ENCODE measurements at regions not wholly inside any gene's neighbourhood (a gene's known extent, or its start where the extent isn't known, plus 50 kb on each side); places are given as distances from the start of the nearest gene placed in this dataset.

GRCh38 chr6:137645850-137646249 is 151.7 kb upstream of the OLIG3 start:
- no peaks in the 10 kb centered on the region for H3K9me3 ChIP-seq (ENCODE audit: control insufficient read depth in 2 of 3, insufficient read depth in 1 of 3, low read length in 3 of 3)
- FAIRE-seq (no peak), DNase-seq (no peak)
- intact Hi-C loops (cut with DNase I) = no loop called here
- no peaks in the 10 kb centered on the region for H3K4me1 ChIP-seq (ENCODE audit: control insufficient read depth in 2 of 3, insufficient read depth in 2 of 3, low read depth in 1 of 3, low read length in 3 of 3)
- no peaks in the 10 kb centered on the region for H3K36me3 ChIP-seq (ENCODE audit: control insufficient read depth in 2 of 3, insufficient read depth in 3 of 3, low read length in 3 of 3)
- H3K4me3 ChIP-seq (ENCODE audit: low read length in 3 of 3) = no peak overlapping the region
- H3K27ac ChIP-seq (ENCODE audit: low read depth in 2 of 2, low read length in 2 of 2) = no peak overlapping the region
- TF ChIP-seq CTCF (IDR thresholded peaks at IDR 0.05; ENCODE audit: borderline replicate concordance, extremely low read depth, insufficient read depth) = no peak
- no peaks in the 10 kb centered on the region for H3K27me3 ChIP-seq (ENCODE audit: control insufficient read depth, insufficient read depth, low read length)
- no peak overlapping the region for H3K9ac ChIP-seq (ENCODE audit: low read length in 3 of 3)

- Histone ChIP-seq H3K36me3 (ENCODE audit: control insufficient read depth in 2 of 3, insufficient read depth in 3 of 3, low read length in 3 of 3) (no peaks in the 10 kb centered on the region), H3K4me1 (ENCODE audit: control insufficient read depth in 2 of 3, insufficient read depth in 2 of 3, low read depth in 1 of 3, low read length in 3 of 3) (no peaks in the 10 kb centered on the region), H3K27ac (ENCODE audit: low read depth in 2 of 2, low read length in 2 of 2) (no peak overlapping the region), H3K4me3 (ENCODE audit: low read length in 3 of 3) (no peak overlapping the region), H3K9me3 (ENCODE audit: control insufficient read depth in 2 of 3, insufficient read depth in 1 of 3, low read length in 3 of 3) (no peaks in the 10 kb centered on the region), H3K27me3 (ENCODE audit: control insufficient read depth, insufficient read depth, low read length) (no peaks in the 10 kb centered on the region), H3K9ac (ENCODE audit: low read length in 3 of 3) (no peak overlapping the region)
- no peak for TF ChIP-seq CTCF (IDR thresholded peaks at IDR 0.05; ENCODE audit: borderline replicate concordance, extremely low read depth, insufficient read depth)
- DNase-seq (no peak), FAIRE-seq (no peak)
- intact Hi-C loops (cut with DNase I) = no loop called here
Observed at GRCh38 chr6:137646484-137646883, 152.3 kb upstream of the OLIG3 start.

- Histone ChIP-seq H3K9me3 (ENCODE audit: control insufficient read depth in 2 of 3, insufficient read depth in 1 of 3, low read length in 3 of 3) (peaks cover 0 to 3% (median 0%) of the 10 kb centered on the region in 3 donors), H3K4me1 (ENCODE audit: control insufficient read depth in 2 of 3, insufficient read depth in 2 of 3, low read depth in 1 of 3, low read length in 3 of 3) (no peaks in the 10 kb centered on the region), H3K9ac (ENCODE audit: low read length in 3 of 3) (no peak overlapping the region), H3K36me3 (ENCODE audit: control insufficient read depth in 2 of 3, insufficient read depth in 3 of 3, low read length in 3 of 3) (no peaks in the 10 kb centered on the region), H3K27me3 (ENCODE audit: control insufficient read depth, insufficient read depth, low read length) (no peaks in the 10 kb centered on the region), H3K27ac (ENCODE audit: low read depth in 2 of 2, low read length in 2 of 2) (no peak overlapping the region), H3K4me3 (ENCODE audit: low read length in 3 of 3) (no peak overlapping the region)
- DNase-seq (no peak), FAIRE-seq (no peak)
- TF ChIP-seq CTCF (IDR thresholded peaks at IDR 0.05; ENCODE audit: borderline replicate concordance, extremely low read depth, insufficient read depth) = no peak
- intact Hi-C loops (cut with DNase I) = no loop called here
Observed at GRCh38 chr6:137647762-137648447, 153.7 kb upstream of the OLIG3 start.

- Histone ChIP-seq H3K4me1 (ENCODE audit: control insufficient read depth in 2 of 3, insufficient read depth in 2 of 3, low read depth in 1 of 3, low read length in 3 of 3) (no peaks in the 10 kb centered on the region), H3K4me3 (ENCODE audit: low read length in 3 of 3) (no peak overlapping the region), H3K27ac (ENCODE audit: low read depth in 2 of 2, low read length in 2 of 2) (no peak overlapping the region), H3K27me3 (ENCODE audit: control insufficient read depth, insufficient read depth, low read length) (no peaks in the 10 kb centered on the region), H3K36me3 (ENCODE audit: control insufficient read depth in 2 of 3, insufficient read depth in 3 of 3, low read length in 3 of 3) (no peaks in the 10 kb centered on the region), H3K9ac (ENCODE audit: low read length in 3 of 3) (no peak overlapping the region), H3K9me3 (ENCODE audit: control insufficient read depth in 2 of 3, insufficient read depth in 1 of 3, low read length in 3 of 3) (peaks cover 0 to 10% (median 6%) of the 10 kb centered on the region in 3 donors)
- intact Hi-C loops (cut with DNase I) = no loop called here
- DNase-seq (no peak), FAIRE-seq (no peak)
- no peak for TF ChIP-seq CTCF (IDR thresholded peaks at IDR 0.05; ENCODE audit: borderline replicate concordance, extremely low read depth, insufficient read depth)
Observed at GRCh38 chr6:137650720-137651119, 156.5 kb upstream of the OLIG3 start.
